IPS DF 4.7 (cell line): ENCODE measurements at regions not wholly inside any gene's neighbourhood (a gene's known extent, or its start where the extent isn't known, plus 50 kb on each side); places are given as distances from the start of the nearest gene placed in this dataset.
"Not testable (repeated sequence)": the region's sequence is repeated elsewhere in the genome, so short reads cannot be mapped to it uniquely, and the experiment has no call there.

ENCODE experiments used
- DNase-seq: peaks from one replicate; pipeline ENCODE4 v3.0.0-alpha.2; 2013; ENCODE audit warnings: low spot score; ENCODE audit errors: extremely low read depth

DNA sequence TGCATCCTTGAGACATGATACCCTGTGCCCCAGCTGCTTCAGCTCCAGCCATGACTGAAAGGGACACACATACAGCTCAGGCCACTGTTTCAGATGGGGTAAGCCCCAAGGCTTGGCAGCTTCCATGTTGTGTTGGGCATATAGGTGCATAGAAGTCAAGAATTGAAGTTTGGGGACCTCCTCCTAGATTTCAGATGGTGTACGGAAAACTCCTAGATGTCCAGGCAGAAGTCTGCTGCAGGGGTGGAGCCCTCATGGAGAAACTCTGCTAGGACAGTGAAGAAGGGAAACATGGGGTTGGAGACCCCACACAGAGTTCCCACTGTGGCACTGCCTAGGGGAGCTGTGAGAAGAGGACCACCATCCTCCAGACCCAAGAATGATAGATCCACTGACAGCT lies 1379.0 kb upstream of the MAP3K7 start:
- DNase-seq: no peak

DNA sequence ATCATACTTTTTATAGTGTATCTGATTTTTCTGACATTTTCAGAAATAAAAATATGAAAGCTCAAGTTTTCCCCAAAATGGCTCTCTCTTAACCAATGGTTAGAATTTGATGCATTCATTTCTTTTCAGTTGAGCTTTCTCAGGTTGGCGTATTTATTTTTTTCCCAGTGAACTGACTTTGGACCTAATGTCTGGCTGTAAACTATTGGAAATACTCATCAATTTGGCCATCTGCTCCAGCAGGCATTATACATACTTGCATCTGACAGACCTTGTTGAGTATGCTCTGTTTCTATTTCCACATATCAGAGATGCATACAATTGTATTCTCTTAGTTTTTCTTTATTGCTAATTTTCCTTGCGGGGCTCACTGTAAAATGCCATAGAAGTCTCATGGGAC lies 1374.8 kb upstream of the MAP3K7 start:
- no peak for DNase-seq

- DNase-seq: no peak
Observed at GRCh38 chr6:91961236-91961635, 1374.4 kb upstream of the MAP3K7 start.

- no peak for DNase-seq
Observed at GRCh38 chr6:91941838-91942237, 1355.0 kb upstream of the MAP3K7 start.

- DNase-seq: no peak
Observed at GRCh38 chr6:91940801-91941200, 1353.9 kb upstream of the MAP3K7 start.

- no peak for DNase-seq
Observed at GRCh38 chr6:91926827-91927226, 1340.0 kb upstream of the MAP3K7 start.

DNA sequence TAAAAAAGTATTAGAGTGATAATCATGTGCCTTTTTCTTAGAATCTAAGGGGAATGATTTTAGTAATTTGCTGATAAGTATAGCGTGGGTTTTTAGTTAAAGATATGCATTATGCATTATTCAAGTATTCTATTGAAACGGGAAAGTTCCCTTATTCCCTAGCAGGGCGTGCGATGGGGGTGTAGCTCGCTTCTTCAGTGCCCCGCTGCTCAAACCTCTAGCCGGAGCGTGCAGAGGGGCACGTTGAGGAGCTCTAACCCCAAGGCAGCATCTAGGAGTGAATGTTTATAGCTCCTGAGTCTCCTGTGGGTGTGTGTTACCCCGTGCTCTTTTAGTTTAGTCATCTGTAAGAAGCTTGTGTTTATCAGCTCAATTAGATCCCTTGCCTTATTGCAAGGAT lies 1339.5 kb upstream of the MAP3K7 start:
- no peak for DNase-seq

- no peak for DNase-seq
Observed at GRCh38 chr6:91911945-91912344, 1325.1 kb upstream of the MAP3K7 start.

GRCh38 chr6:91904586-91905164 lies 1317.8 kb upstream of the MAP3K7 start:
- no peak for DNase-seq

GRCh38 chr6:91895599-91896285 lies 1308.9 kb upstream of the MAP3K7 start:
- no peak for DNase-seq

GRCh38 chr6:91886183-91886795 lies 1299.4 kb upstream of the MAP3K7 start:
- no peak for DNase-seq

- not testable (repeated sequence) for DNase-seq
Observed at GRCh38 chr6:91881791-91882190, 1294.9 kb upstream of the MAP3K7 start.

- no peak for DNase-seq
Observed at GRCh38 chr6:91879386-91879995, 1292.6 kb upstream of the MAP3K7 start.

DNA sequence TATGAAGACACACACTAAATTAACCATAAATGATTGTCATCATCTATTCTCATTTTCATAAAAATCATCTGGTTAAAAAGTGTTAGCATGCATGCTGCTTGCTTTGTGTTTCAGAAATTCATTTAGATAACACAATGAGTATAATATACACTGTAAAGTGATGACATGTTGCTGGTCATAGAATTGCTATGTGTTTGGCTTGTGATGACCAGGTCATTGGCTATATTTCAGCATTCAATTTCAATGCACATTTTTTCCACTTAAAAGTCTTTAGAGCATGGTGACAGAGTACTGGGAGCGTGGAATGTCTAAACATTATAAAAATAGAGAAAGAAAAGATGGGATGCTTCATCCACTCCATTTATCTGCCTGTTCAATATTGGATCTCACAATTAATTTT lies 1291.1 kb upstream of the MAP3K7 start:
- no peak for DNase-seq

DNA sequence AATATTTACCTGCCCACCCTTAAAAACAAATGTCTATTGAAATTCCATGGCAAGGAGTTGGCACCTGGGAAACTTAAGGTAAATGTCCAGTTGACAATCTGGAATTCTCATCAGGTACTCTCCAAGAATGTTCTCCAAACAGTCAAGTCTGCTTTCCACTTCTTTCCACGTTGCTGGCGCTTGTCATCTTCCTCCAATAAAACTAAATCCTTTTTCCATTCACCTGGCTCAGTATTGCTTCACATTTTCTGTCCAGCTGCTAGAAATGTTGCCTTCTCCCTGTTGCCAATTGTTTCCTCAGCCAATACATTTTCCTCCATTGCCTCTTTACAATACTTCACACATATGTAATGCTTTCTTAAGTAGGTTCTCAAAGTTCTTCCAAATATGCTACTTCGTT lies 1288.1 kb upstream of the MAP3K7 start:
- DNase-seq: no peak

DNA sequence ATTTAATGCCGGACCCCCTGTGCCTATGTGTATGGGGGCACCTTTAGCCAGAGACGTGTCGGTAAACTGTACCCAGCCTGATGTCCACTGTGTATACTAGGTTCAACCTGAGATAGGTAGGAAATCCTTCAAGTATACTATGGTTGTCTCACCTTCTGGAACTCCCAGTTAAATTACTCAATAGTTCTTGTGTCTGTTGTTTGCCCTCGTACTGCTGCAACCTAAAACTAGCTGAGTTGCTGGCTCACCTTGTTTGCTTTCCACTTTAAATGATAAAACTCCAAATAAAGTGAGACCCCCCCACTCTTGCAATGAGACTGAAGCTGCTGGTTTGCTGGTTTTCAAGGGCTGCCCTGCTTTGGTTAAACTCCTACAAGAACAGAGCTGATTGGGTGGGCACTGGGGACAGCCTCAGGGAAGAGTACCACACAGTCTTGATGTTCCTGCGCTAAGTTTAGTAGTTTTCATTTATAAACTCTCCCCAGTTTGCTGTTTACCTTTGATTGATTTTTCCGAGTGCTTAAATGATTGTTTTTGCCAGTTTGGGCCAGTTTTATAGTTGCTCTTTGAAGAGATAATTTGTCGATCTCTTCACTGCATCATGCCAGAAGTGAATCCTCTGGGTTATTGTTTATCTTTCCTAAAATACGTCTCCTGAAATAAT lies 1281.8 kb upstream of the MAP3K7 start:
- no peak for DNase-seq

GRCh38 chr6:91865889-91866288 lies 1279.0 kb upstream of the MAP3K7 start:
- DNase-seq: no peak

DNA sequence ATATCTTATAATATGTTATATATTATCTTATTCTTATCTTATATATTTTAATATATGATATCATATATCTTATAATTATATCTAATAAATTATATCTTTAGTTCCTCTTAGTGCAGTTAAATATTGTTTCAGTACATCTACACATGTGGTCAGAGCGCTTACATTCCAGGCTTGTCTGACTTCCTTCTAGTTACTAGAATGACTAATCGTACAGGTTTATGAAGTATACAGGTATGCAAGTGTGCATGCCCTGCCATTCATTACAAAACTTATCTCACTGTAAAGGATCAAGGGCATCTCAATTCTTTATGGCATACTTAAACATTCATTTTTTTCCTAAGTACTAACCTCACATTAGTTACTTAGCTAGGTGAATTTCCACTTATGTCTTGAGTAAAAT lies 1278.0 kb upstream of the MAP3K7 start:
- DNase-seq: no peak

DNA sequence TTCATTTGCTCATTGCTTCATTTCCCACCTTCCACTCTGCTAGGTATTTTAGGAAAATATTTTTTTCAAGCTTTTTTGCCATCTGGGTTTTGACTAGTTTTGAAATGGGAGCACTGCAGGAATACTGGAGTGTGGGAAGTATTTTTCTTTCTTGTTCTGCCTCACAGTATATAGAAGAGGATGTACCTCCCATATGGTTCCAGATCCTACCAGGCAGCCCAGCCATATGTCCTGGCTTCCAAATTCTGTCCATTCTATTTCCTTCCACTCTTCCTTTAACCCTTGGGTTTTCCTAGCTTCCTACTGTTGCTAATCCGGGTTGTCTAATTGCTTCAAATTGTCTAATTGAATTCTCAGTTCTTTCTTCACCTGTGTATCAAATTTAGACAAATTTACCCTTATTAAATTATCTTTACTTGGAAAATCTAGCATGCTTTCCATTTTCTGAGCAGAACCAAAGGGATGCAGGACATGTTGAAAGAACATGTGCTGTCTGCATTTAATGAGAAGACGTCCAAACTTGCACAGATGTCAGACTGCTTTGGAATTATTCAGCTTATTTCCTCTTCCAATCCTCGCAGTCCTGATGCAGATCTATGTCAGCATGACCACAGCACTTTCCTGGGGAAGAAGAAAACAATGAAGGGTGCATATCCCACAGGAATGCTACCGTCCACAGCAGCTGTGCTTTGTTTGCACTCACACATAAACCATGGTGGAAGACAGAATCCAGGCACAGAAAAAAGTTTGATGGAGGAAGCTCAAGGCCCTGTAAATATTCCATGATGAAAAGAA lies 1273.9 kb upstream of the MAP3K7 start:
- no peak for DNase-seq

DNA sequence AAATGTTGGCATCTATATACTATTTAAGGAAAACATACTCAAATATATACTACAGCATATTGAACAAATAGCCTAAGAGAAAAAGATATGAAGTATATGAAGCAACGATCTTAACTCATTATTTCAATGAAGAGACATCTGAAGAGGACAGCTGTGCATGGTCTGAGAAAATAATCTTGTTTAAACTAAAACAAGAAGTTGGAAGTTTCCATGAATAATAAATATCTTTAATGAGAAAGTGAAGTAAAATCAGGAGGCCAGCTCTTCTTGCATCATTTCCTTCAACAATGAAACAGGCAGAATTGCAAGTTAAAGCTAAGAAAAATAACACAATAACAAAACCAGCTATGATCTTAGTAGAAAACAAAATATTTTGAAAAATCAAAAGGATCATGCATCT lies 1265.4 kb upstream of the MAP3K7 start:
- DNase-seq: no peak

DNA sequence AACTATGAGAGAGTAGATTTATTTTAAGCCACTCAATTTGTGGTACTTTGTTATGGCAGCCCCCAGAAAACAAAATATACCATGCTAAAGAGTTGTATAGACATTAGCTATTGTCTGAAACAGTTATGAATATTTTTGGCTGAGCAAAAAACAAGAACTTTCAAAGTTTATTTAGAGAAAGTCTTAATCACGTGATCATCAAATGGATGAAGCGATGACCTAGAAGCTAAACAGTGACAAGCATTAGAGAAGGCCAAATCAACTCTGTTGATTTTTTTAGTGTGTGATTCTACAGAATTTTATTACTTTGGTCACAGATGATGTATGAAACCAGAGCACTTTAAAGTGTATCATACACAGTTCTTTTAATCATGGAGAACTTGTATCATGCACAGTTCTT lies 1247.9 kb upstream of the MAP3K7 start:
- no peak for DNase-seq
